A549 (cell line): ENCODE measurements at regions not wholly inside any gene's neighbourhood (a gene's known extent, or its start where the extent isn't known, plus 50 kb on each side); places are given as distances from the start of the nearest gene placed in this dataset.
"Not testable (repeated sequence)": the region's sequence is repeated elsewhere in the genome, so short reads cannot be mapped to it uniquely, and the experiment has no call there.

ENCODE experiments used
- ATAC-seq, 2 experiments: fragments of 200-7000 bp in 1 of 2; fragments of >200 bp in 1 of 2; cut with Nextera tagmentation in 1 of 2; cut with Tn5 transposase in 1 of 2; 3 replicates each; pipeline versions ENCODE4 v1.8.0 to v1.9.1; 2018 to 2020; ENCODE audit warnings: mild to moderate bottlenecking in 1 of 2, moderate library complexity in 1 of 2
- CTCF ChIA-PET: fragments of 300-600 bp; sonication (Branson Sonifier 250); formaldehyde crosslinking; extraction: SDS; loops from one replicate; lab custom pipeline; 2021; ENCODE audit warnings: antibody characterized with exemption, inconsistent platforms; lab: Yijun Ruan, JAX
- POLR2A ChIA-PET: fragments of 350-600 bp; formaldehyde crosslinking; extraction: SDS; loops from one replicate; lab custom pipeline; 2021; ENCODE audit warnings: antibody characterized with exemption, inconsistent platforms; lab: Yijun Ruan, JAX
- DNase-seq, 2 experiments: peaks; one replicate each; pipeline versions ENCODE4 v3.0.0 to v3.0.0-alpha.2; 2011 to 2016; ENCODE audit warnings: low read depth in 1 of 2, low spot score in 1 of 2
- FAIRE-seq: peaks from 2 replicates; lab custom pipeline; 2011; peaks lifted over from hg19 to GRCh38; lab: Jason Lieb, UNC
- H3K27ac ChIP-seq, 2 experiments: fragments of >200 bp; sonication (Bioruptor Twin); formaldehyde crosslinking; 3 replicates each; pipeline ENCODE4 v1.5.1; 2016 to 2017
- H3K4me1 ChIP-seq: fragments of >200 bp; sonication (Bioruptor Twin); formaldehyde crosslinking; 3 replicates; pipeline ENCODE4 v1.6.1; 2016
- H3K4me2 ChIP-seq: fragments of >200 bp; sonication (Bioruptor Twin); formaldehyde crosslinking; 3 replicates; pipeline ENCODE4 v1.6.1; 2016
- H3K4me3 ChIP-seq: fragments of >200 bp; sonication (Bioruptor Twin); formaldehyde crosslinking; 3 replicates; pipeline ENCODE4 v1.5.1; 2016
- H3K9me3 ChIP-seq: fragments of >200 bp; sonication (Bioruptor Twin); formaldehyde crosslinking; 3 replicates; pipeline ENCODE4 v1.6.1; 2016
- BCL3 ChIP-seq: fragments of >200 bp; sonication (Bioruptor Twin); formaldehyde crosslinking; IDR thresholded peaks from 3 replicates; pipeline ENCODE4 v1.6.1; 2016
- ELK1 ChIP-seq: fragments of 150-350 bp; IDR thresholded peaks from 2 replicates; pipeline ENCODE4 v1.6.1; 2014; ENCODE audit warnings: low read depth, mild to moderate bottlenecking, low read length
- EP300 ChIP-seq, 2 experiments: fragments of >200 bp; sonication (Bioruptor Twin); formaldehyde crosslinking; IDR thresholded peaks; 2 replicates in 1 of 2; 3 replicates in 1 of 2; pipeline ENCODE4 v1.6.1; 2016 to 2017
- FOXS1 ChIP-seq: fragments of 250-450 bp; sonication (Bioruptor Pico); IDR thresholded peaks from 2 replicates; pipeline ENCODE4 v1.5.0; 2020; ENCODE audit warnings: mild to moderate bottlenecking, moderate library complexity
- GATA3 ChIP-seq: IDR thresholded peaks from 2 replicates; pipeline ENCODE4 v1.6.1; 2012; ENCODE audit warnings: borderline replicate concordance
- HEYL ChIP-seq: fragments of 250-450 bp; sonication (Bioruptor Pico); IDR thresholded peaks from 2 replicates; pipeline ENCODE4 v1.8.0; 2021; ENCODE audit warnings: mild to moderate bottlenecking, moderate library complexity
- HOXA7 ChIP-seq: fragments of 250-450 bp; sonication (Bioruptor Pico); IDR thresholded peaks from 2 replicates; pipeline ENCODE4 v1.5.0; 2020; ENCODE audit warnings: mild to moderate bottlenecking, moderate library complexity
- KDM5A ChIP-seq: fragments of 200-600 bp; sonication (generic); IDR thresholded peaks from 2 replicates; pipeline ENCODE4 v1.6.1; 2016; ENCODE audit warnings: antibody characterized with exemption, mild to moderate bottlenecking
- MAFK ChIP-seq: fragments of 450-650 bp; IDR thresholded peaks from 2 replicates; pipeline ENCODE4 v1.6.1; 2014; ENCODE audit not compliant: partially characterized antibody
- MAX ChIP-seq: IDR thresholded peaks from 2 replicates; pipeline ENCODE4 v1.6.1; 2012
- NPAS2 ChIP-seq: fragments of 250-450 bp; sonication (Bioruptor Pico); IDR thresholded peaks from 2 replicates; pipeline ENCODE4 v1.8.0; 2022; ENCODE audit warnings: mild to moderate bottlenecking, moderate library complexity, borderline replicate concordance
- PBX3 ChIP-seq: IDR thresholded peaks from 2 replicates; pipeline ENCODE4 v1.6.1; 2012
- POLR2A ChIP-seq: IDR thresholded peaks from 2 replicates; pipeline ENCODE4 v1.6.1; 2012; ENCODE audit warnings: mild to moderate bottlenecking, low read length
- POLR2AphosphoS2 ChIP-seq: conservative IDR thresholded peaks from 2 replicates; pipeline ENCODE4 v1.6.1; 2012; ENCODE audit warnings: low read length, improper control_type of control experiment, inconsistent platforms
- SMC3 ChIP-seq: fragments of >200 bp; sonication (Bioruptor Twin); formaldehyde crosslinking; IDR thresholded peaks from 3 replicates; pipeline ENCODE4 v1.6.1; 2018; ENCODE audit warnings: inconsistent platforms
- SREBF2 ChIP-seq: fragments of 450-650 bp; IDR thresholded peaks from 2 replicates; pipeline ENCODE4 v1.6.1; 2014; ENCODE audit warnings: mild to moderate bottlenecking, moderate library complexity
- USF2 ChIP-seq: fragments of 450-650 bp; IDR thresholded peaks from 2 replicates; pipeline ENCODE4 v1.6.1; 2014; ENCODE audit warnings: antibody characterized with exemption
- ZFP36 ChIP-seq: fragments of 450-650 bp; IDR thresholded peaks from 2 replicates; pipeline ENCODE4 v1.6.1; 2014; ENCODE audit warnings: borderline replicate concordance; ENCODE audit not compliant: partially characterized antibody
- ZNF302 ChIP-seq: fragments of 250-450 bp; sonication (Bioruptor Pico); IDR thresholded peaks from 2 replicates; pipeline ENCODE4 v1.9.0; 2021; ENCODE audit warnings: inconsistent platforms, mild to moderate bottlenecking, moderate library complexity
- WGBS: methylation state at CpG from one replicate; pipeline ENCODE4 v1.1.6; 2017; ENCODE audit errors: missing lambda C conversion rate; 5-methylcytosine and 5-hydroxymethylcytosine counted together

GRCh38 chr14:80298491-80299017, 87.2 kb upstream of the DIO2 start (continued):
- TF ChIP-seq ZNF302 (CRISPR knock-in tag): no peak
- TF ChIP-seq, all 56 proteins: peak for 0

- Histone ChIP-seq H3K4me2 (no peak overlapping the region), H3K27ac (no peak overlapping the region), H3K4me1 (no peaks in the 10 kb centered on the region), H3K9me3 (no peaks in the 10 kb centered on the region), H3K4me3 (no peak overlapping the region)
- ChIA-PET CTCF (no interaction called here), POLR2A (no interaction called here)
- DNase-seq (no peak), FAIRE-seq (no peak), ATAC-seq (no peak)
- 63% methylated on average over 1 of the region's 1 CpG for WGBS
- no peak for TF ChIP-seq SMC3
- no peak for TF ChIP-seq SREBF2
- no peak for TF ChIP-seq ZNF302 (CRISPR knock-in tag)
- TF ChIP-seq NPAS2: no peak
- TF ChIP-seq MAX: no peak
- TF ChIP-seq FOXS1 (CRISPR knock-in tag): no peak
- no peak for TF ChIP-seq POLR2A
- TF ChIP-seq BCL3: no peak
- no peak for TF ChIP-seq ELK1
These were observed 79.8 kb upstream of the DIO2 start for GRCh38 chr14:80291101-80291500.

- H3K9me3 ChIP-seq, CTCF ChIA-PET, ATAC-seq, H3K27ac ChIP-seq, H3K4me3 ChIP-seq, H3K4me1 ChIP-seq, DNase-seq, H3K4me2 ChIP-seq, FAIRE-seq, POLR2A ChIA-PET: not testable (repeated sequence)
- WGBS: 68% methylated on average over 4 of the region's 27 CpGs
These were observed 75.4 kb upstream of the DIO2 start for GRCh38 chr14:80286744-80287143.

GRCh38 chr14:80278293-80279023, 67.2 kb upstream of the DIO2 start:
- H3K27ac ChIP-seq: no peak overlapping the region
- H3K4me1 ChIP-seq: no peaks in the 10 kb centered on the region
- no peaks in the 10 kb centered on the region for H3K9me3 ChIP-seq
- ChIA-PET POLR2A (no interaction called here), CTCF (no interaction called here)
- no peak overlapping the region for H3K4me3 ChIP-seq
- FAIRE-seq: no peak
- TF ChIP-seq NPAS2 (no peak), PBX3 (no peak), MAFK (no peak), GATA3 (no peak), KDM5A (no peak), ELK1 (no peak), POLR2AphosphoS2 (no peak), HOXA7 (no peak), POLR2A (no peak), HEYL (CRISPR knock-in tag) (no peak), USF2 (no peak), EP300 (IDR thresholded peaks at IDR 0.05) (no peak), SREBF2 (no peak), ZFP36 (no peak)
- DNase-seq: peak in 1 of 2 experiments; percentile 9
- WGBS: 68% methylated on average over 2 of the region's 2 CpGs
- no peak overlapping the region for H3K4me2 ChIP-seq
- ATAC-seq: no peak
